GM19238 (cell line): ENCODE measurements at regions not wholly inside any gene's neighbourhood (a gene's known extent, or its start where the extent isn't known, plus 50 kb on each side); places are given as distances from the start of the nearest gene placed in this dataset.

Source experiments
- DNase-seq: peaks from one replicate; pipeline ENCODE4 v3.0.0; 2011; ENCODE audit warnings: low spot score; ENCODE audit not compliant: insufficient read length

- DNase-seq, result no peak
Measured at GRCh38 chr11:116535994-116536393, 236.8 kb downstream of the BUD13 start.

- DNase-seq, result no peak
Measured at GRCh38 chr11:116535120-116535519, 237.7 kb downstream of the BUD13 start.

- DNase-seq, result no peak
Measured at GRCh38 chr11:116534270-116534975, 238.4 kb downstream of the BUD13 start.

- DNase-seq, result no peak
Measured at GRCh38 chr11:116533186-116533825, 239.5 kb downstream of the BUD13 start.

- DNase-seq, result no peak
Measured at GRCh38 chr11:116532066-116532465, 240.7 kb downstream of the BUD13 start.

GRCh38 chr11:116530705-116531104, 242.1 kb downstream of the BUD13 start:
- no peak for DNase-seq

GRCh38 chr11:116529271-116529670, 243.5 kb downstream of the BUD13 start:
- no peak for DNase-seq

- DNase-seq, result no peak
Measured at GRCh38 chr11:116527180-116527991, 245.4 kb downstream of the BUD13 start.

GRCh38 chr11:116525961-116526495, 246.8 kb downstream of the BUD13 start:
- DNase-seq, result no peak

GRCh38 chr11:116519499-116519898, 253.3 kb downstream of the BUD13 start:
- DNase-seq, result no peak

GRCh38 chr11:116518141-116518540, 254.6 kb downstream of the BUD13 start:
- DNase-seq, result no peak

GRCh38 chr11:116517584-116517983, 255.2 kb downstream of the BUD13 start:
- no peak for DNase-seq

GRCh38 chr11:116517077-116517476, 255.7 kb downstream of the BUD13 start:
- DNase-seq, result no peak

- DNase-seq, result no peak
Measured at GRCh38 chr11:116515664-116516184, 257.1 kb downstream of the BUD13 start.

GRCh38 chr11:116513894-116514293, 258.9 kb downstream of the BUD13 start:
- DNase-seq, result no peak

GRCh38 chr11:116513278-116513823, 259.4 kb downstream of the BUD13 start:
- no peak for DNase-seq

- no peak for DNase-seq
Measured at GRCh38 chr11:116512841-116513240, 259.9 kb downstream of the BUD13 start.

- DNase-seq, result no peak
Measured at GRCh38 chr11:116511684-116512083, 261.1 kb downstream of the BUD13 start.

- no peak for DNase-seq
Measured at GRCh38 chr11:116510886-116511650, 261.7 kb downstream of the BUD13 start.

GRCh38 chr11:116510166-116510565, 262.6 kb downstream of the BUD13 start:
- DNase-seq, result no peak

- DNase-seq, result no peak
Measured at GRCh38 chr11:116509551-116509950, 263.2 kb downstream of the BUD13 start.
